Kidney (tissue), 13 donors: ENCODE measurements at regions not wholly inside any gene's neighbourhood (a gene's known extent, or its start where the extent isn't known, plus 50 kb on each side); places are given as distances from the start of the nearest gene placed in this dataset.

Experiments
- DNase-seq, 5 donors: peaks; one replicate each; pipeline ENCODE4 v3.0.0-alpha.2; 2013 to 2020
- FAIRE-seq: peaks from 2 replicates; lab custom pipeline; 2012; peaks lifted over from hg19 to GRCh38; lab: Jason Lieb, UNC
- H3K27ac ChIP-seq, 2 donors: one replicate each; pipeline ENCODE4 v1.7.0; 2013; ENCODE audit warnings: low read depth in 2 of 2, low read length in 2 of 2, inconsistent platforms in 1 of 2
- H3K27me3 ChIP-seq: one replicate; pipeline ENCODE4 v1.7.1; 2013; ENCODE audit warnings: low read length, inconsistent platforms; ENCODE audit not compliant: control insufficient read depth, insufficient read depth
- H3K36me3 ChIP-seq, 3 donors: one replicate each; pipeline versions ENCODE4 v1.7.0 to v1.7.1; 2013; ENCODE audit warnings: low read length in 3 of 3, control low read depth in 1 of 3, inconsistent platforms in 1 of 3; ENCODE audit not compliant: insufficient read depth in 3 of 3, control insufficient read depth in 2 of 3
- H3K4me1 ChIP-seq, 3 donors: one replicate each; pipeline versions ENCODE4 v1.7.0 to v1.7.1; 2013; ENCODE audit warnings: low read length in 3 of 3, inconsistent platforms in 1 of 3, low read depth in 1 of 3; ENCODE audit not compliant: control insufficient read depth in 2 of 3, insufficient read depth in 2 of 3
- H3K4me3 ChIP-seq, 3 donors: one replicate each; pipeline versions ENCODE4 v1.7.0 to v1.8.1; 2013; ENCODE audit warnings: low read length in 3 of 3, control low read depth in 1 of 3, inconsistent platforms in 1 of 3
- H3K9ac ChIP-seq, 3 donors: one replicate each; pipeline versions ENCODE4 v1.7.0 to v1.7.1; 2013; ENCODE audit warnings: low read length in 3 of 3, control low read depth in 1 of 3, inconsistent platforms in 1 of 3
- H3K9me3 ChIP-seq, 3 donors: one replicate each; pipeline versions ENCODE4 v1.7.0 to v1.7.1; 2013; ENCODE audit warnings: low read length in 3 of 3, control low read depth in 1 of 3, inconsistent platforms in 1 of 3; ENCODE audit not compliant: control insufficient read depth in 2 of 3, insufficient read depth in 1 of 3
- intact Hi-C: fragments of 100-400 bp; cut with DNase I; formaldehyde crosslinking; loops from one replicate; pipeline ENCODE4 v1.11.1; 2022
- TF ChIP-seq, protein P1 (sequence below): IDR thresholded peaks from 3 replicates; pipeline ENCODE4 v1.5.1; 2012; ENCODE audit warnings: mild to moderate bottlenecking, moderate library complexity, borderline replicate concordance; ENCODE audit not compliant: insufficient read depth; ENCODE audit errors: extremely low read depth
- donor health status: control.
- donor health status: control.
- donor health status: control.
- donor health status: control.
- donor health status: control.
- donor health status: DM: yes; HTN: yes; CAD: no.
- donor health status: Normal renal cell carcinoma (clear cell type).

DNA sequence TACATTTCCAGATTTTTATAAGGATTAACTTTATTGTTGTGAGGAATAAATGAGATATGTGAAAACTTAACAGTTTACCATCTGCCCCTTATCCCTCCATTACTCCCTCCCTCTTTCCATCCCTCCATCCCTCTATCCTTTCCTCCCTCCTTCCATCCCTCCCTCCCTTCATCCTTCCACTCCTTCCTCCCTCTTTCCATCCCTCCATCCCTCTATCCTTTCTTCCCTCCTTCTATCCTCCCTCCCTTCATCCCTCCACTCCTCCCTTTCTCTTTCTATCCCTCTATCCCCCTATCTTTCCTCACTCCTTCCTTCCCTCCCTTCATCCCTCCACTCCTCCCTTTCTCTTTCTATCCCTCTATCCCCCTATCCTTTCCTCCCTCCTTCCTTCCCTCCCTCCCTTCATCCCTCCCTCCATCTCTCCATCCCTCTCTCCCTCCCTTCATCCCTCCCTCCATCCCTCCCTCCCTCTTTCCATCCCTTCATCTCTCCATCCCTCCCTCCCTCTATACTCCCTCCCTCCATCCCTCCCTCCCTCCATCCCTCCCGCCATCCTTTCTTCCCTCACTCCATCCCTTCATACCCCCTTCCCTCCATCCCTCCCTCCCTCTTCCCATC lies 181.8 kb upstream of the PLXNC1 start:
- no peak for DNase-seq
- Histone ChIP-seq H3K9me3 (peaks cover 0 to 5% (median 0%) of the 10 kb centered on the region in 3 donors), H3K4me1 (no peaks in the 10 kb centered on the region), H3K9ac (no peak overlapping the region), H3K4me3 (no peak overlapping the region), H3K27me3 (no peaks in the 10 kb centered on the region), H3K36me3 (no peaks in the 10 kb centered on the region), H3K27ac (no peak overlapping the region)
- intact Hi-C loops = no loop called here
- FAIRE-seq = no peak
- TF ChIP-seq, protein P1, sequence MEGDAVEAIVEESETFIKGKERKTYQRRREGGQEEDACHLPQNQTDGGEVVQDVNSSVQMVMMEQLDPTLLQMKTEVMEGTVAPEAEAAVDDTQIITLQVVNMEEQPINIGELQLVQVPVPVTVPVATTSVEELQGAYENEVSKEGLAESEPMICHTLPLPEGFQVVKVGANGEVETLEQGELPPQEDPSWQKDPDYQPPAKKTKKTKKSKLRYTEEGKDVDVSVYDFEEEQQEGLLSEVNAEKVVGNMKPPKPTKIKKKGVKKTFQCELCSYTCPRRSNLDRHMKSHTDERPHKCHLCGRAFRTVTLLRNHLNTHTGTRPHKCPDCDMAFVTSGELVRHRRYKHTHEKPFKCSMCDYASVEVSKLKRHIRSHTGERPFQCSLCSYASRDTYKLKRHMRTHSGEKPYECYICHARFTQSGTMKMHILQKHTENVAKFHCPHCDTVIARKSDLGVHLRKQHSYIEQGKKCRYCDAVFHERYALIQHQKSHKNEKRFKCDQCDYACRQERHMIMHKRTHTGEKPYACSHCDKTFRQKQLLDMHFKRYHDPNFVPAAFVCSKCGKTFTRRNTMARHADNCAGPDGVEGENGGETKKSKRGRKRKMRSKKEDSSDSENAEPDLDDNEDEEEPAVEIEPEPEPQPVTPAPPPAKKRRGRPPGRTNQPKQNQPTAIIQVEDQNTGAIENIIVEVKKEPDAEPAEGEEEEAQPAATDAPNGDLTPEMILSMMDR = no peak

DNA sequence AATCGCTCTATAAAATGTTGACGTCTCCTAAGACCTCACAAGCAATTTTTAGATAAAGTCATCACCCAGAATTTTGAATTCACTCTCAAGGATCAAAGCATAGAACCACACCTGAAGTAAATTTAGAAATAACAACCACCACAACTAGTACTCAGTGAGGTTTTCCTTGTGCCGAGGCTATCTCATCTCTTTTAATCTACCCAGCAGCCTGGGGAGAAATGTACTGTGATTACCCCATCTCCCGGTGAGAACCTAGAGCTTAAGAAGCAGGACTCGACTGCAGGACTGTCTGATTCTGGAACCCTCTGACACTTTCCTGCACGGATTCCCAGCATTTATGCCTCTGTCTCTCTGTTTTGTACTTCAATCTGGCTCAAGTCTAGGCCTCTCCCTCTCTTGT lies 180.9 kb upstream of the PLXNC1 start:
- FAIRE-seq = no peak
- no peak overlapping the region for H3K9ac ChIP-seq
- H3K36me3 ChIP-seq = no peaks in the 10 kb centered on the region
- no peaks in the 10 kb centered on the region for H3K4me1 ChIP-seq
- H3K4me3 ChIP-seq = no peak overlapping the region
- TF ChIP-seq, protein P1 = no peak
- intact Hi-C loops = no loop called here
- no peak overlapping the region for H3K27ac ChIP-seq
- H3K9me3 ChIP-seq = peaks cover 0 to 5% (median 0%) of the 10 kb centered on the region in 3 donors
- H3K27me3 ChIP-seq = no peaks in the 10 kb centered on the region
- DNase-seq = no peak

DNA sequence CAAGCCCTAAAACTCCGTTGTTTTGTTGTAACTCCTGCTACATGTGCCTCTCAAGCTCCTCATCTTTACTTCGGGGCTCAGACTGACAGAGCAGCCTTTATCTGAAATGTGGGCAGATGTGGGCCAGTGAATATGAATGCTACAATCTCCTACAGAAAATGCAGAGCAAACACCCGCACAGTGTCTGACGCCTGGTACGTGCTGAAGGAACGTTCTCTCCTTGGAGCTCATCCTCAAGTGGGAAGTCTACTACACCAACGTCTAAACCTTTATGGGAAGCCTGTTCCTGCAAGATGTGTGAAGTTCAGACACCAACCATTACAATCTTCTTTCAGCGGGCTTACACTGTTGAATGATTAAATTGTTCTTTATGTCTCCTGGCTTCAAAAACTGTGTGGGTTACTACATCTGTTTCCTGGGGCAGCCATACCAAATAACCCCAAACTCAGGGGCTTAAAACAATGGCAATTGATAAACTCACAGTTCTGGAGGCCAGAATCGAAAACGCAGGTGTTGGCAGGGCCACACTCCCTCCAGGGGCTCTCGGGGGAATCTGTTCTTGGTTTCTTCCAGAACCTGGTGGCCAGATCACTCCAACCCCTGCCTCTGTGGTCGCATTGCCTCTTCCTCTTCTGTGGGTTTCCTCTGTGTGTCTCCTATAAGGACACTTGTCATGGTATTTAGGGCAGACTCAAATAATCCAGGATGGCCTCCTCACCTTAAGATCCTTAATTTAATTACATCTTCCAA lies 179.7 kb upstream of the PLXNC1 start:
- Histone ChIP-seq H3K36me3 (no peaks in the 10 kb centered on the region), H3K9me3 (peaks cover 0 to 5% (median 0%) of the 10 kb centered on the region in 3 donors), H3K9ac (no peak overlapping the region), H3K4me3 (no peak overlapping the region), H3K27ac (no peak overlapping the region), H3K4me1 (no peaks in the 10 kb centered on the region), H3K27me3 (no peaks in the 10 kb centered on the region)
- FAIRE-seq (no peak), DNase-seq (no peak)
- intact Hi-C loops = no loop called here
- TF ChIP-seq, protein P1 = no peak
